K562 (cell line): ENCODE measurements at regions not wholly inside any gene's neighbourhood (a gene's known extent, or its start where the extent isn't known, plus 50 kb on each side); places are given as distances from the start of the nearest gene placed in this dataset.

Source experiments
- PTRF ChIP-seq: fragments of 450-650 bp; IDR thresholded peaks from 2 replicates; pipeline ENCODE4 v1.6.1; 2016; ENCODE audit warnings: mild to moderate bottlenecking, missing genetic modification characterization, missing compliant biosample characterization
- SRSF7 ChIP-seq: fragments of 200-400 bp; formaldehyde crosslinking; optimal IDR thresholded peaks from 2 replicates; pipeline ENCODE3; 2017; ENCODE audit warnings: mild to moderate bottlenecking, low read depth, low read length
- TF ChIP-seq, protein P1 (sequence below): fragments of 200-600 bp; sonication (generic); IDR thresholded peaks from one replicate; pipeline ENCODE4 v1.6.1; 2012; ENCODE audit warnings: mild to moderate bottlenecking, low read depth, low read length, inconsistent platforms

DNA sequence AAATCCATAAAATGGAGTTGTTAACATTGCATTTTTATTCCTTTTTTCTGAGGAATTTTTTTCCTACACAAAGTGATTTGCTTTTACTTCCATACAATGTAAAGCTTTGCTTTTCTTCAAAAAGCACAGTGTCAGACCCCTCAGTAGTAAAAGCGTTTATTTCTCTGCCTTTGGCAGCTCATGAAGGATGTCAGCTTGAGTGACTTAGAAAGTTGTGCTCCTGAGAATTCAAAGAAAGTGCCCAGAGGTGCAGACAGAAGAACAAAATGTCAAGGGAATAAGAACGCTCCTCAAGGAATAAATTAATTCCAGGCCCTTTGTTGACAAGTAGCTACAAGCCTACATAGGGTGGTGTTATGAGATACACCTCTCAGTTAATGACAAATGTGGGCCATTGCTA lies 369.3 kb upstream of the ADARB2 start (continued):
- TF ChIP-seq, protein P1, sequence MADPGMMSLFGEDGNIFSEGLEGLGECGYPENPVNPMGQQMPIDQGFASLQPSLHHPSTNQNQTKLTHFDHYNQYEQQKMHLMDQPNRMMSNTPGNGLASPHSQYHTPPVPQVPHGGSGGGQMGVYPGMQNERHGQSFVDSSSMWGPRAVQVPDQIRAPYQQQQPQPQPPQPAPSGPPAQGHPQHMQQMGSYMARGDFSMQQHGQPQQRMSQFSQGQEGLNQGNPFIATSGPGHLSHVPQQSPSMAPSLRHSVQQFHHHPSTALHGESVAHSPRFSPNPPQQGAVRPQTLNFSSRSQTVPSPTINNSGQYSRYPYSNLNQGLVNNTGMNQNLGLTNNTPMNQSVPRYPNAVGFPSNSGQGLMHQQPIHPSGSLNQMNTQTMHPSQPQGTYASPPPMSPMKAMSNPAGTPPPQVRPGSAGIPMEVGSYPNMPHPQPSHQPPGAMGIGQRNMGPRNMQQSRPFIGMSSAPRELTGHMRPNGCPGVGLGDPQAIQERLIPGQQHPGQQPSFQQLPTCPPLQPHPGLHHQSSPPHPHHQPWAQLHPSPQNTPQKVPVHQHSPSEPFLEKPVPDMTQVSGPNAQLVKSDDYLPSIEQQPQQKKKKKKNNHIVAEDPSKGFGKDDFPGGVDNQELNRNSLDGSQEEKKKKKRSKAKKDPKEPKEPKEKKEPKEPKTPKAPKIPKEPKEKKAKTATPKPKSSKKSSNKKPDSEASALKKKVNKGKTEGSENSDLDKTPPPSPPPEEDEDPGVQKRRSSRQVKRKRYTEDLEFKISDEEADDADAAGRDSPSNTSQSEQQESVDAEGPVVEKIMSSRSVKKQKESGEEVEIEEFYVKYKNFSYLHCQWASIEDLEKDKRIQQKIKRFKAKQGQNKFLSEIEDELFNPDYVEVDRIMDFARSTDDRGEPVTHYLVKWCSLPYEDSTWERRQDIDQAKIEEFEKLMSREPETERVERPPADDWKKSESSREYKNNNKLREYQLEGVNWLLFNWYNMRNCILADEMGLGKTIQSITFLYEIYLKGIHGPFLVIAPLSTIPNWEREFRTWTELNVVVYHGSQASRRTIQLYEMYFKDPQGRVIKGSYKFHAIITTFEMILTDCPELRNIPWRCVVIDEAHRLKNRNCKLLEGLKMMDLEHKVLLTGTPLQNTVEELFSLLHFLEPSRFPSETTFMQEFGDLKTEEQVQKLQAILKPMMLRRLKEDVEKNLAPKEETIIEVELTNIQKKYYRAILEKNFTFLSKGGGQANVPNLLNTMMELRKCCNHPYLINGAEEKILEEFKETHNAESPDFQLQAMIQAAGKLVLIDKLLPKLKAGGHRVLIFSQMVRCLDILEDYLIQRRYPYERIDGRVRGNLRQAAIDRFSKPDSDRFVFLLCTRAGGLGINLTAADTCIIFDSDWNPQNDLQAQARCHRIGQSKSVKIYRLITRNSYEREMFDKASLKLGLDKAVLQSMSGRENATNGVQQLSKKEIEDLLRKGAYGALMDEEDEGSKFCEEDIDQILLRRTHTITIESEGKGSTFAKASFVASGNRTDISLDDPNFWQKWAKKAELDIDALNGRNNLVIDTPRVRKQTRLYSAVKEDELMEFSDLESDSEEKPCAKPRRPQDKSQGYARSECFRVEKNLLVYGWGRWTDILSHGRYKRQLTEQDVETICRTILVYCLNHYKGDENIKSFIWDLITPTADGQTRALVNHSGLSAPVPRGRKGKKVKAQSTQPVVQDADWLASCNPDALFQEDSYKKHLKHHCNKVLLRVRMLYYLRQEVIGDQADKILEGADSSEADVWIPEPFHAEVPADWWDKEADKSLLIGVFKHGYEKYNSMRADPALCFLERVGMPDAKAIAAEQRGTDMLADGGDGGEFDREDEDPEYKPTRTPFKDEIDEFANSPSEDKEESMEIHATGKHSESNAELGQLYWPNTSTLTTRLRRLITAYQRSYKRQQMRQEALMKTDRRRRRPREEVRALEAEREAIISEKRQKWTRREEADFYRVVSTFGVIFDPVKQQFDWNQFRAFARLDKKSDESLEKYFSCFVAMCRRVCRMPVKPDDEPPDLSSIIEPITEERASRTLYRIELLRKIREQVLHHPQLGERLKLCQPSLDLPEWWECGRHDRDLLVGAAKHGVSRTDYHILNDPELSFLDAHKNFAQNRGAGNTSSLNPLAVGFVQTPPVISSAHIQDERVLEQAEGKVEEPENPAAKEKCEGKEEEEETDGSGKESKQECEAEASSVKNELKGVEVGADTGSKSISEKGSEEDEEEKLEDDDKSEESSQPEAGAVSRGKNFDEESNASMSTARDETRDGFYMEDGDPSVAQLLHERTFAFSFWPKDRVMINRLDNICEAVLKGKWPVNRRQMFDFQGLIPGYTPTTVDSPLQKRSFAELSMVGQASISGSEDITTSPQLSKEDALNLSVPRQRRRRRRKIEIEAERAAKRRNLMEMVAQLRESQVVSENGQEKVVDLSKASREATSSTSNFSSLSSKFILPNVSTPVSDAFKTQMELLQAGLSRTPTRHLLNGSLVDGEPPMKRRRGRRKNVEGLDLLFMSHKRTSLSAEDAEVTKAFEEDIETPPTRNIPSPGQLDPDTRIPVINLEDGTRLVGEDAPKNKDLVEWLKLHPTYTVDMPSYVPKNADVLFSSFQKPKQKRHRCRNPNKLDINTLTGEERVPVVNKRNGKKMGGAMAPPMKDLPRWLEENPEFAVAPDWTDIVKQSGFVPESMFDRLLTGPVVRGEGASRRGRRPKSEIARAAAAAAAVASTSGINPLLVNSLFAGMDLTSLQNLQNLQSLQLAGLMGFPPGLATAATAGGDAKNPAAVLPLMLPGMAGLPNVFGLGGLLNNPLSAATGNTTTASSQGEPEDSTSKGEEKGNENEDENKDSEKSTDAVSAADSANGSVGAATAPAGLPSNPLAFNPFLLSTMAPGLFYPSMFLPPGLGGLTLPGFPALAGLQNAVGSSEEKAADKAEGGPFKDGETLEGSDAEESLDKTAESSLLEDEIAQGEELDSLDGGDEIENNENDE = no peak
- TF ChIP-seq SRSF7 (no peak), PTRF (no peak)
- TF ChIP-seq, all 486 proteins: peak for 0
